CD4-positive, alpha-beta T cell treated with Interleukin-2 at 100 ng/mL for 4 hours (primary cell): ENCODE measurements at regions not wholly inside any gene's neighbourhood (a gene's known extent, or its start where the extent isn't known, plus 50 kb on each side); places are given as distances from the start of the nearest gene placed in this dataset.

Experiments
- DNase-seq: peaks from one replicate; pipeline ENCODE4 v3.0.0-alpha.2; 2020; ENCODE audit warnings: low spot score

DNA sequence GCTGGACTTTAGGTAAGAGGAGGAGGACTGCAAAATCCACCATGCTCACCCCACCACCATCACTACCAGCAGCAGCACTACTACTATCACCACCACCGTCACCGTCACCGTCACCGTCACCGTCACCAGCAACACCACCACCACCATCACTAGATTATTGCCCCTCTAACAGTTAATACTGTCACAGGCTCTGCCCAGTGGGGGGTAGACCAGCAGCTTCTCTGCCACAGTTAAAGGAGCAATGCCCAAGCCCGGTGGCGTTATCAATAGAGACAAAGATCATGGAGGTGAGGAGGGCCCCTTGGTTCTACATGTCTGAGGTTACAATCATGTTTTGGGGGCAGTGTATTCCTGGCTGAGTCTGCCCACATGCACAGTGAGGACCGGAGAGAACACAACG lies 184.4 kb upstream of the DYNLRB2 start:
- no peak for DNase-seq

DNA sequence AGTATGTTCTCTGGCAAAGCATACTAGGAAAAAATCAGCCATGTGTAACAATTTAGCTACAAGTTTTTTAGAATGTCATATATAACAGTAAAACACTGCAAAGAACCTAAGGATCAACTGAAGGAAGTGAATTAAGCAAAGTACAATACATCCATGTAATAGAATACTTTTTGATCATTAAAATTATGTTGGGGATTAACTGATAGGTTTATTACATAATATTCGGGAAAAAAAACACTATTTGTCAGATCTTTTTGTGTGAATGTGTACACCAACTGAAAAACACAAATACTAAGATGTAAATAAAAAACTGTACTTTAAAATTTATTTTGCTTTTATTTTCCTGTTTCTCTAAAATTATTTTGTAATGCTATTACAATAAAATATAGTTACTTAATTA lies 185.5 kb upstream of the DYNLRB2 start:
- DNase-seq = no peak

GRCh38 chr16:80350061-80350460 lies 190.7 kb upstream of the DYNLRB2 start:
- no peak for DNase-seq

DNA sequence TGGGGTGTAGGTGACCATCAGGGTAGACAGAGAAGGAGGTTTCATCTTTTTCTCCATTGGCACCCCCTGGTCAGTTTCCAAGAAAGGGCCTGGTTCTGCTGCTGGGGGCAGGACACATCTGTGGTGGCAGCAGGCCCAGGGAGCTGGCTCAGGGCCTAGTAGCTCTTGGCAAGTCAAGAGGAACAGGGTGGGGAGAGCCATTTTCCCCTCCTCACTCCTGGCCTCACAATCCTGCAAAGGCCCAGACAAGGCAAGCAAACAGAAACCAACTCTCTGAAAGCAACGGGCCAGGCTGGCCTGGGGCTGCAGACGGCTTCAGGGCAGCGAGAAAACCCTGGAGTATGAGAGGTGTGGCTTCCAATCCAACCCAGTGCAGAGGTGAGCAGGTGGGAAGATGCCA lies 192.9 kb upstream of the DYNLRB2 start:
- DNase-seq = no peak

DNA sequence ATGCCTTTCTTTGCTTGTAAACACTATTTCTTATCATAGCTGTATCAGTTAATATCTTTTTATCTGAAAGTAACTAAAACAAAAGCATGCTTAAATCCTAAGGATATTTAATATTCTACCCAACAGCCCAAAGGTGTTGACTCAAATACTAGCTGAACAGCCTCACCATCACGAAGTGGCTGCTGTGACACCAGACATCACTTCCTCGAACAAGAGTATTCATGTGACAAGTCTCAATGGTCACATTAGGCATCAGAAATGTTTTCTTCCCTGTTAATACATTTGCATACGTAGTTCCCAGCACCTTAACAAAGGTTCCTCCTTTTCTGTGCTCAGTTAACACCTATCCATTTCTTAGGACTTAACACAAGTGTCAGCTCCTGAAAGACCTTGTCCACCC lies 193.8 kb upstream of the DYNLRB2 start:
- DNase-seq = no peak

DNA sequence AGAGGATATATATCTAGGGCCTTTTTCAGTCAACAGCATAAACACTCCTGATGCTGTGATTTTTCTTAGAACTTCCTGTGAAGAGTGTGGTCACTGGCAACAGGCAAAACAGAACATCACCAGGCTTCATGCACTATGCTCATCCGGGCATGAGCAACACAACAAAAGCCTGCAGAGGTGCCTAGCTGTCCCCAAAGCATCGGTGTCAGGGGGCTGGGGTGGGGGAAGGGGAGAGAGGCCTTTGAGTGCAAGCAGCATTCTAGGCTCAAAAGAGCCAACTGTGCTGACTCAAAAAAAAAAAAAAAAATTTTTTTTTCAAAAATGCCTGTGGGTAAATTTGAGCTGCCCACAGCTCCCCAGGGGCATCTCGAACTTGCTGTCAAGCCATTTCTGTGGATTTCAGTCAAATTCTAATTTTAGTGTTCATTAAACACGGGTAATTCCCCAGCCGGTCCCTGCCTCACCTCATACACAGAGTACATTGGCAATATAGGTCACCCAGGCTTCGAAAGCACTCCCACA lies 194.6 kb upstream of the DYNLRB2 start:
- no peak for DNase-seq

DNA sequence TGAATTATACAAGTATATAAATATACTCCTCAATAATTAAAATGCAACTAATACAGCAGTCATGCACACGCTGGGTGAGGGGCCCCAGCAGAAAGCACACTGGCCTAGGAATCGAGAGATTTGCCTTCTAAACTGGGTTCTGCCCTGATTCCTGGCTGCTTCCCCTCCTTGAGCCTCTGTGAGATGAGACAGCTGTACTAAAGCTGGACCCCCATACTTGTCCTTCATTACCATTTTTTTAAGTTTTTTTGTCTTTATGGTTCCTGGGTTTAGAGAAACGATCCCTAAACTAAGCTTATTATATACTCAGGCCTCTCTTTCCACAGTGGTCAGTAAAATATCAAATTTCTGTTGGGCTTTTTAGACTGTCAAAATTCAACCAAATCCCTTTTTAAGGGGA lies 195.1 kb upstream of the DYNLRB2 start:
- DNase-seq = no peak

DNA sequence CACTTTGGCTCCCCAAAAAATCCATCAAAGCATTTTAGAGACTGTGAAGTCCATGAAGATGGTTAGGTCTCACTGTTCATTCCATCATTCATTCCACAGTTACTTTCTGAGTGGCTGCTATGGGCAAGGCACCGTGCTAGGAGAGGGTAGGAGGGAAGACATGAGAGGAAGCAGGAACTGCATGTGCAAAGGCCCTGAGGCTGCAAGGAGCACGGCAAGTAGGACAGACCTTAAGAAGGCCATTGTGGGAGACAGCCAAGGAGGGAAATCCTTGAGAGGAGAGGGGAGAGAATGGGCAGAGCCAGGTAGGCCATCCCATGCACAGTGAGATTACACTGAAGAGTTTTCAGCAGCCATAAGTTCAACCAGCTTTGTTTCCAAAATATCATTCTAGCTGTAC lies 196.2 kb upstream of the DYNLRB2 start:
- DNase-seq = no peak

- DNase-seq = no peak
These were observed 199.5 kb upstream of the DYNLRB2 start for GRCh38 chr16:80341263-80341662.

- no peak for DNase-seq
These were observed 203.0 kb upstream of the DYNLRB2 start for GRCh38 chr16:80337786-80338185.

- DNase-seq = no peak
These were observed 210.0 kb upstream of the DYNLRB2 start for GRCh38 chr16:80330803-80331202.

DNA sequence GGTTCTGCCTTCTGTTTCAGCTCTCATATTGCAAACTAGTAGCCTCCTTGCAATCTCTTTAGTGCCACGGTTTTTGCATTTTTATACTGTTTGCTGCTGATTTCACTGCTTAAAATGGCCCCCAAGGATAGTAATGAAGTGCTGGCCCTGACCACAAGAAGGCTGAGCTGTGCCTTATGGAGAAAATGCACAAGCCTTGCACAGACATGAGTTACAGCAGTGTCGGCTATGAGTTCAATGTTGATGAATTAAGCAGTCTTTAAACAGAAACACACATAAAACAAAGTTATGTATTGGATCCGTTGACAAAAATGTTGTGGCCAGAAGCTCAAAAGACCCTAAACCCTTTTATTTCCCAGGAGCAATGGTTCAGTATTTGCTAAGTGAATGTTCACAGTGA lies 210.6 kb upstream of the DYNLRB2 start:
- no peak for DNase-seq

DNA sequence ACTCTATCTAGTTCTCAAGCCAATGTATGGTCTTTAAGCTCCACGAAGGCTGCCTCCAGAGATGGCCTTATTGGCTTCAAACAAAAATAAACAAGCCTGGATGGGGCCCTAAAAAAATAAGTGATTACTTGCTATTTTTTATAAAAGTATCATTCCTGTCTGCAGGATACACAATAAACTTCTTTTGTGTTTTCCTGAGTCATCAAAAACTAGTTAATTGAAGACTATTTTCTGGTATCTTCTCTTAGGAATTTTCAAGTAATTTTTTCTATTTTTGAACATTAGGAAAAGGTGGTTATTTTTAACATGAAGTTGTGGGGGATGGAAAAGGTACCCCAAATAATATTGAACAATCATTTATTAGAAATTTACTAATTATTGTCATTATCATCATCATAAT lies 213.1 kb upstream of the DYNLRB2 start:
- DNase-seq = no peak

DNA sequence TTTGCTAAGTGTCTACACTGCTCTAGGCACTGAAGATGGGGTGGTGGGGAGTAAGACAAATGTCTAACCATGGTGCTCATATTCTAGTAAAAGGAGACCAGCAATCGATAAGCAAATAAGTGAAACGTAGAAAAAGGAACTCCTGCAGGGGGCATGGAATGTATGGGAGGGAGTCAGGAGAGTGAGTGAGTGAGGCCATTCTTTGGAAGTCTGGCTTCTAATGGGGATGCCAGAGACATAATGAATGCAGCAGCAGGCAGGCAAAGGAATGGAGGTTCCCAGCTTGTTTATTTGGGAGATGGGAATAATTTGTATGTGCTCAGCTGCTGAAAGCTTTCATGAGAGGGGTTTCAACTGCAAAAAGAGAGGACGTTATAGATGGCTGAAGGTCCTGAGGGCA lies 216.4 kb upstream of the DYNLRB2 start:
- DNase-seq = no peak

DNA sequence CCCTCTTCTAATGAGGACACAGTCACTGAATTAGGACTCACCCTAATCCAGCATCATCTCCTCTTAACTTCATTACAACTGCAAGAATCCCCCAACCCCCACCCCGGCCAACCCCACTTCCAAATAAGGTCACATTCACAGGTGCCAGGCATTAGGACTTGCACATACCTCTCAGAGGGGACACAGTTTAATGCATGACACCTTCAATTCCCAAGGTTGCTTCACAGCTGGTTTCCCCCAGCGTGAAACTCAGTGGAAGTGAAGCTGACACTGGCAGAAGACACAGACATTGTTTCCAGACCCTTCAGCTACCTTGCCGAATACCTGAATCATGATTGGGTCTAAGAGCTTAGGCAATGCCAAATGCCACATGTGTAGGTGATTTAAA lies 217.0 kb upstream of the DYNLRB2 start:
- DNase-seq = no peak

GRCh38 chr16:80323187-80323807 lies 217.5 kb upstream of the DYNLRB2 start:
- DNase-seq = no peak

- DNase-seq = no peak
These were observed 221.6 kb upstream of the DYNLRB2 start for GRCh38 chr16:80319181-80319580.

- DNase-seq = no peak
These were observed 222.7 kb upstream of the DYNLRB2 start for GRCh38 chr16:80318107-80318506.

DNA sequence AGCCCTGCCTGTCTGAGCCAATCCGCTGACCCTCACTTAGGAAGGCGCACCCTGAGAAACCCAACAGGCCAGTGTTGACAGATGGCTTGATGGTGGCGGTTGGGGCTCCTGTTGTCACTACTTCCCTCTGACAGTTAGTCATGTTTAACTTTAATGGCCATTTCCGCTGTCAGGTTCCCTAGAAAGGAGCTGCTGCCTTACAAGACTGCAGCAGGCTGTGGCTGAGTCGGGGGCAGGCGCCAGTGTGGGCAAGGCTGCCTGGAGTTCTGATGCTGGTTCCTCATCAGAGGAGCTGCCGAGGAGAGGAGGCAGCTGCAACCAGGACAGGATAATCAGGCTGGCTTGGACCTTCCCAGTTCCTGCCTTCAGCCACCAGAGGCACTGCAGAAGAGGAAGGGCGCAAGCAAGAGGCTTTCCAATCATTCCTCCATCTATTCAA lies 223.2 kb upstream of the DYNLRB2 start:
- no peak for DNase-seq

- DNase-seq = no peak
These were observed 223.7 kb upstream of the DYNLRB2 start for GRCh38 chr16:80317116-80317515.

GRCh38 chr16:80314042-80314441 lies 226.8 kb upstream of the DYNLRB2 start:
- DNase-seq = no peak

- no peak for DNase-seq
These were observed 231.6 kb upstream of the DYNLRB2 start for GRCh38 chr16:80309178-80309577.

DNA sequence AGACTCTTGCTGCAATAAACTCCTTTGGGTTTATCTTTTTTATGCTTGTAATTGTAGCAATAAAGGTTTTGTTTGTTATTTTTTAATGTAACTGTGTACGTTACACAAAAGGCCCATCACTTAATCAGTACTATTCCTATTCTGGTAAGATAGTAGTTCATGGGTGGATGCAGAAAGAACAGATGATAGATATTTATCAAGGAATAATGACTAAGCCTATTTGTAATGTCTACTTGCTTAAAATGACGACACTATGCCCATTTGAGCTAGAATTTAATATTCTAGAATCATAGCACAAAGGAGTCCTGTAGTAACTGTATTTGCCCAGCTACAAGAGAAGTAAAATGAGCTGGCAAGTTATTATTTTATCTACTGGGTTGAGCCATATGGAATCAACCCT lies 235.4 kb upstream of the DYNLRB2 start:
- DNase-seq = no peak

- DNase-seq = no peak
These were observed 237.1 kb upstream of the DYNLRB2 start for GRCh38 chr16:80303691-80304090.

DNA sequence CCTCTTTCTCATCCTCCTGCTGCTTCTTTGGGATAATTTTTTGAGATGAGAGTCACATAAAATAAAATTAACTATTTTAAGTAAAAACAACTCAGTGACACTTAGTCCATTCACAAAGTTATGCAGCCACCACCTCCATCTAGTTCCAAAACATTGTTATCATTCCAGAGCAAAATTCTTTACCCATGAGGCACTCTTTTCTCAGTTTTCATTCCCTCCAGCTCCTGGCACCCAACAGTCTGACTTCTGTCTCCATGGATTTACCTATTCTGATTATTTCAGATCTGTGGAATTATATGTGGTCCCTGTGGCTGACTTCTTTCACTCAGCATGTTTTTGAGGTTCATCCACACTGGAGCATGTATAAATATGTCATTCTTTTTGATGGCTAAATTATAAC lies 239.9 kb upstream of the DYNLRB2 start:
- no peak for DNase-seq
